SK-N-SH treated with all-trans-retinoic acid at 6 μM for 48 hours (cell line): ENCODE measurements at regions not wholly inside any gene's neighbourhood (a gene's known extent, or its start where the extent isn't known, plus 50 kb on each side); places are given as distances from the start of the nearest gene placed in this dataset.

Experiments
- ARNTL ChIP-seq: fragments of 450-650 bp; formaldehyde crosslinking; IDR thresholded peaks from 2 replicates; pipeline ENCODE4 v1.5.0; 2020; ENCODE audit warnings: low read depth, mild to moderate bottlenecking, moderate library complexity, borderline replicate concordance
- ESRRG ChIP-seq: fragments of 250-450 bp; sonication (Bioruptor Pico); IDR thresholded peaks from 2 replicates; pipeline ENCODE4 v1.6.1; 2021; ENCODE audit warnings: mild to moderate bottlenecking
- ISL1 ChIP-seq: fragments of 250-450 bp; sonication (Bioruptor Pico); IDR thresholded peaks from 2 replicates; pipeline ENCODE4 v2.1.2; 2022; ENCODE audit warnings: mild to moderate bottlenecking, moderate library complexity
- POU6F1 ChIP-seq: fragments of 250-450 bp; sonication (Bioruptor Pico); IDR thresholded peaks from 2 replicates; pipeline ENCODE4 v1.8.0; 2021; ENCODE audit warnings: low read depth, mild to moderate bottlenecking, moderate library complexity, borderline replicate concordance
- ZC3H10 ChIP-seq: fragments of 250-450 bp; sonication (Bioruptor Pico); IDR thresholded peaks from 2 replicates; pipeline ENCODE4 v1.5.1; 2021; ENCODE audit warnings: mild to moderate bottlenecking, moderate library complexity
- ZFP3 ChIP-seq: fragments of 250-450 bp; sonication (Bioruptor Pico); IDR thresholded peaks from 2 replicates; pipeline ENCODE4 v1.5.0; 2020; ENCODE audit warnings: mild to moderate bottlenecking, moderate library complexity
- ZFP30 ChIP-seq: fragments of 450-650 bp; formaldehyde crosslinking; IDR thresholded peaks from 2 replicates; pipeline ENCODE4 v1.5.0; 2022; ENCODE audit warnings: mild to moderate bottlenecking, moderate library complexity
- ZNF565 ChIP-seq: fragments of 450-650 bp; formaldehyde crosslinking; conservative IDR thresholded peaks from 2 replicates; pipeline ENCODE4 v1.5.0; 2020; ENCODE audit warnings: low read depth, mild to moderate bottlenecking, moderate library complexity
- ZNF70 ChIP-seq: fragments of 450-650 bp; formaldehyde crosslinking; IDR thresholded peaks from 2 replicates; pipeline ENCODE4 v1.5.0; 2020; ENCODE audit warnings: mild to moderate bottlenecking, moderate library complexity

GRCh38 chr2:128622371-128622770 is 303.7 kb upstream of the HS6ST1 start:
- TF ChIP-seq ZC3H10 (CRISPR knock-in tag) (no peak), ZFP3 (CRISPR knock-in tag) (no peak), ARNTL (CRISPR knock-in tag) (no peak), POU6F1 (CRISPR knock-in tag) (no peak), ESRRG (no peak), ISL1 (CRISPR knock-in tag) (no peak), ZNF565 (no peak), ZFP30 (CRISPR knock-in tag) (no peak), ZNF70 (CRISPR knock-in tag) (no peak)
